Spleen (tissue), 7 donors: ENCODE measurements at regions not wholly inside any gene's neighbourhood (a gene's known extent, or its start where the extent isn't known, plus 50 kb on each side); places are given as distances from the start of the nearest gene placed in this dataset.

ENCODE experiments used
- POLR2A ChIP-seq, 3 donors: fragments of 450-650 bp; IDR thresholded peaks; one replicate each; pipeline ENCODE4 v1.5.1; 2017; ENCODE audit warnings: antibody characterized with exemption in 3 of 3, mild to moderate bottlenecking in 1 of 3
- POLR2AphosphoS5 ChIP-seq, 3 donors: sonication (generic); formaldehyde crosslinking; IDR thresholded peaks; one replicate each; pipeline ENCODE4 v1.5.1; 2017; ENCODE audit warnings: antibody characterized with exemption in 3 of 3
- TF ChIP-seq, protein P1 (sequence below), 11 experiments: fragments of 200-600 bp in 7 of 11; fragments of 450-650 bp in 4 of 11; sonication (generic) in 4 of 11; IDR thresholded peaks in 8 of 11; conservative IDR thresholded peaks in 3 of 11; 1 replicate in 7 of 11; 2 replicates in 4 of 11; pipeline versions ENCODE4 v1.4.0 to v1.8.0; 2016 to 2021; ENCODE audit warnings: antibody characterized with exemption in 11 of 11, inconsistent platforms in 4 of 11, mild to moderate bottlenecking in 1 of 11
- donor health status: DM: no; HTN: no; CAD: no; lungs with moderate emphysema.
- donor health status: DM: no; HTN: no; CAD: no.
- donor health status: DM: no; HTN: no; CAD: no.

DNA sequence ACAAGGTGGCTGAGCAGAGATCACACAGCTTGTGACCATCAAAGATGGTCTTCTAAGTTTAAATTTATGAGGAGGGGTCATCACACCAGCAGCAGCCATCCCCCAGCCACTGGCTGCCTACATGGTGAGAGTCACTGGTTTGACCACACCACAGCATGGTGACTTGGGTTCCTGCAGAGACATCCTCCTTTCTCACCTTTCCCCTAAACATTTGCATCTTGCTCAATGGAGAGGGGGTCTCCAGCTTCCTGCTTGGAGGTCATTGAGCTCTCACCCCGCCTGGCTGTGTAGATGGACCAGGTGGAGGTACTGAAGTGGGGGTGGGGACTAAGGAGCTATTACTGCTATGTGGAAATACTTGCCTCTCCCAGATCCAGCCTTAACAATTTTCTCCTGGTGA, 247.6 kb upstream of the ARGLU1 start:
- TF ChIP-seq, protein P1, sequence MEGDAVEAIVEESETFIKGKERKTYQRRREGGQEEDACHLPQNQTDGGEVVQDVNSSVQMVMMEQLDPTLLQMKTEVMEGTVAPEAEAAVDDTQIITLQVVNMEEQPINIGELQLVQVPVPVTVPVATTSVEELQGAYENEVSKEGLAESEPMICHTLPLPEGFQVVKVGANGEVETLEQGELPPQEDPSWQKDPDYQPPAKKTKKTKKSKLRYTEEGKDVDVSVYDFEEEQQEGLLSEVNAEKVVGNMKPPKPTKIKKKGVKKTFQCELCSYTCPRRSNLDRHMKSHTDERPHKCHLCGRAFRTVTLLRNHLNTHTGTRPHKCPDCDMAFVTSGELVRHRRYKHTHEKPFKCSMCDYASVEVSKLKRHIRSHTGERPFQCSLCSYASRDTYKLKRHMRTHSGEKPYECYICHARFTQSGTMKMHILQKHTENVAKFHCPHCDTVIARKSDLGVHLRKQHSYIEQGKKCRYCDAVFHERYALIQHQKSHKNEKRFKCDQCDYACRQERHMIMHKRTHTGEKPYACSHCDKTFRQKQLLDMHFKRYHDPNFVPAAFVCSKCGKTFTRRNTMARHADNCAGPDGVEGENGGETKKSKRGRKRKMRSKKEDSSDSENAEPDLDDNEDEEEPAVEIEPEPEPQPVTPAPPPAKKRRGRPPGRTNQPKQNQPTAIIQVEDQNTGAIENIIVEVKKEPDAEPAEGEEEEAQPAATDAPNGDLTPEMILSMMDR (IDR thresholded peaks at IDR 0.05 in 8 of 11, conservative IDR thresholded peaks at IDR 0.05 in 3 of 11), result no peak
- no peak for TF ChIP-seq POLR2AphosphoS5 (IDR thresholded peaks at IDR 0.05)
- no peak for TF ChIP-seq POLR2A (IDR thresholded peaks at IDR 0.05)
